ENCODE measurements at regions not wholly inside any gene's neighbourhood (a gene's known extent, or its start where the extent isn't known, plus 50 kb on each side); places are given as distances from the start of the nearest gene placed in this dataset.
"Not testable (repeated sequence)": the region's sequence is repeated elsewhere in the genome, so short reads cannot be mapped to it uniquely, and the experiment has no call there.

DNA sequence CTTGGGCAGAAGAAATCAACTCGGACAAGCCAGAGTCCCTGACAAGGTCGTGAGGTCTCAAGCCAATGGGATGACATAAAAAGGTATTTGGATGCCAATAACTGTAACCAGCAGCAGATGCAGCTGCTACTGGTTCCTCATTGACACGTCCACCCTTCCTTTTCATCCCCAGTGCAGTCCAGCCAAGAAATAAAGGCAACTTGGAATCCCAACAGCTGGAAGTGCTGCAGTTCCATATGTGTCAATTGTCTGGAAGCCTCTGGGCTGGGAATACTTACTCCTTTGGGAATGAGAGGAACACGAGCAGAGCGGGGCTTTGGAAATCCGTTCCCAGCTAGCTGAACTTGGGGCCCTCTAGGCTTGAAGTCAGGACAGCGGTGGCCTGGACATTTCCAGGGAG is 360.4 kb upstream of the ZFHX3 start:
- Mint-ChIP-seq H3K4me1 (no peaks in the 10 kb centered on the region), H3K9me3 (no peaks in the 10 kb centered on the region), H3K36me3 (no peaks in the 10 kb centered on the region), H3K27me3 (no peaks in the 10 kb centered on the region), H3K4me3 (no peak overlapping the region), H3K27ac (no peak overlapping the region)
- ATAC-seq: no peak

DNA sequence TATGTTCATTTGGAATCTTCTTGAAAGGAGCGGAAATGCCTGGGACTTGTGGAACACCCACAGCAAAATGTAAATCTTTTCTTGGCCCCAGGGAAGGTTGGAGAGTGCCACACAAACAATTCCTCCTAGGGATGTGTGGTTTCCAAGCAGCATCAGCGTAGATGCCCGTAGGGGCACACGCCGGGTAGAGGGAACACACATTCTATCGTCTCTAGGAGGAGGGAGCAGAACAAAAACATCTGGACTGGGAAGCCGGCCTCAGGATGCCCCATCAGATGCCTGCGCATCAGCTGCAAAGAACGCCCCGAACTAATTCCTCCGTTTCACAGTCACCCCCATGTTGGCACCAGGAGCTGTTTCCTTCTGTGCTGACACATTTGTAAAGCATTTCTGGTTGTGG is 357.9 kb upstream of the ZFHX3 start:
- H3K27me3 Mint-ChIP-seq: no peaks in the 10 kb centered on the region
- H3K4me3 Mint-ChIP-seq: no peak overlapping the region
- no peaks in the 10 kb centered on the region for H3K36me3 Mint-ChIP-seq
- H3K9me3 Mint-ChIP-seq: peaks cover 3% of the 10 kb centered on the region
- no peak overlapping the region for H3K27ac Mint-ChIP-seq
- ATAC-seq: no peak
- no peaks in the 10 kb centered on the region for H3K4me1 Mint-ChIP-seq

DNA sequence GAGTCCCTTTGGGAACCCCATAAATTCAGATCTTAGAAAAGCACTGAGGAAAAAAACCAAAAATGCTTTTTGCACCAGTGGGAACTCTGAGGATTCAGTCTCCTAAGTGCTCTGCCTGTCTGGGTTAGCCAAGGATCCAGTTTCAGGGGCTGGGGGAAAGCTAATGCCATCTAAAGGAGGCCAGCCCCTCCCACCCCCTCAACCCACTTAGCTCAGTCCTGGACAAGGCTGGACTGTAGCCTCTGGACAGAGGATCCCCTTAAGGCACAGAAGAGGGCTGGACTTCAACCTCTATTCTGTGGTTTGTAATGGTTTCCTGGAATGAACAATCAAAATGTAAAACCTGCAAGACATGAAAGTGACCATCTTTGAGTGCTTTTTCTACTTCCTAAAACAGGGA is 356.1 kb upstream of the ZFHX3 start:
- no peaks in the 10 kb centered on the region for H3K36me3 Mint-ChIP-seq
- no peaks in the 10 kb centered on the region for H3K4me1 Mint-ChIP-seq
- H3K4me3 Mint-ChIP-seq: no peak overlapping the region
- H3K9me3 Mint-ChIP-seq: peaks cover 3% of the 10 kb centered on the region
- no peak for ATAC-seq
- no peaks in the 10 kb centered on the region for H3K27me3 Mint-ChIP-seq
- no peak overlapping the region for H3K27ac Mint-ChIP-seq

DNA sequence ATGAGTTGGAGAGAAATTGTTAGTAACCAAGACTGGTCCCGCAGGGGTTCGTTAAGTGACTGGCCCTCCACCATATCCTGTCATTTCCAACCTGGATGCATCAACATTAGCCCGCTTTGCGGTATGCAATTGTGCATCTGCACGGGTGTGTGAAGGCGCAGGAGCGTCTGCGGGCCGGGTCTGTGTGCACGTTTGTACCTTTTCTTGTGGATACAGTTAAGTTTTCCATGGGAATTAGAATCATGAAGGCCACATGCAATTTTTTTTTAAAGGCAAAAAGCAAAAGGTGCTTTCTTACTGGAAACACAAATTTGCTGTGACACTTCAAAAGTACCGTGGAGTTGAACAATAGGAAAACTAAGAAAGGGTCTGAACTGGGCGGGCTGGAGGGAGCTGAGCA is 355.4 kb upstream of the ZFHX3 start:
- no peaks in the 10 kb centered on the region for H3K4me1 Mint-ChIP-seq
- peaks cover 3% of the 10 kb centered on the region for H3K9me3 Mint-ChIP-seq
- no peak overlapping the region for H3K27ac Mint-ChIP-seq
- H3K4me3 Mint-ChIP-seq: no peak overlapping the region
- H3K27me3 Mint-ChIP-seq: no peaks in the 10 kb centered on the region
- ATAC-seq: no peak
- H3K36me3 Mint-ChIP-seq: no peaks in the 10 kb centered on the region

DNA sequence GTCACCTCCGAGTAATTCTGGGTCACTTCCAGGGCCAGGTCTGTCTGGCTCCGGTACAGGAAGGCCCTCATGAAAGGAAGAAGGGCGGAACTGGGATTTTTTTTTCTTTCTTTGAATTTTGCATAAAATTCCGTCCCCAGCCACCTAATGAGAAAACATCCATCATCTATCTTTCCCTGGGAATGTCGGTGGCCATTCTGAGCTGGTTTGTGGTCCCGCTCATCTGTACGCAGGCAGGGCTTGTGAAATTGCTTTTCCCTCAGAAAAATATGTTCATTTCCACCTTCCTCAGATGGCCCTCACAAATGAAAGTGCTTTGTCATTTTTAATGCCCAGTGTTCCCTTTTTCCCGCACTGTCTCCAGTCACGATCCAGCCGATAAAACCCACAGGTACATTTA is 353.0 kb upstream of the ZFHX3 start:
- H3K4me1 Mint-ChIP-seq: no peaks in the 10 kb centered on the region
- H3K4me3 Mint-ChIP-seq: no peak overlapping the region
- H3K36me3 Mint-ChIP-seq: no peaks in the 10 kb centered on the region
- H3K9me3 Mint-ChIP-seq: peaks cover 7% of the 10 kb centered on the region
- ATAC-seq: no peak
- H3K27me3 Mint-ChIP-seq: no peaks in the 10 kb centered on the region
- H3K27ac Mint-ChIP-seq: no peak overlapping the region

DNA sequence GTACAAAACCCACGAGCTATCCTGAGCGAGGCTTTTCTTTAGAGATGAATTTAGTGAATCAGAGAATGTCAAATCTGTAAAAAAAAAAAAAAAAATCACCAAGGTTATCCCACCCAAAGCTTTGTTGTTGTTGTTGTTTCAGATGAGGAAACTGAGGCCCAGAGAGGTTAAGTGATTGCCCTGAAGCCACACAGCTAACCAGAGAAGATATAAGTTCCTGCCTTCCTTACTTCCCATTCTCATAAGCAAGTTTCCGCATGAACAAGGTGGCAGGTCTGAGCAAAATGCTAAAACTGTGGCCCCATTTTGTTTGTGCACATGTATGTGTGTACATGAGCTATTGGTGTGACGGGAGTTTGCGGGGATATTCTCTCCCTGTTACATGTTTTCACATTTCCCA is 352.1 kb upstream of the ZFHX3 start:
- Mint-ChIP-seq H3K4me1 (no peaks in the 10 kb centered on the region), H3K4me3 (no peak overlapping the region), H3K27ac (no peak overlapping the region), H3K27me3 (no peaks in the 10 kb centered on the region), H3K9me3 (peaks cover 7% of the 10 kb centered on the region), H3K36me3 (no peaks in the 10 kb centered on the region)
- ATAC-seq: no peak

DNA sequence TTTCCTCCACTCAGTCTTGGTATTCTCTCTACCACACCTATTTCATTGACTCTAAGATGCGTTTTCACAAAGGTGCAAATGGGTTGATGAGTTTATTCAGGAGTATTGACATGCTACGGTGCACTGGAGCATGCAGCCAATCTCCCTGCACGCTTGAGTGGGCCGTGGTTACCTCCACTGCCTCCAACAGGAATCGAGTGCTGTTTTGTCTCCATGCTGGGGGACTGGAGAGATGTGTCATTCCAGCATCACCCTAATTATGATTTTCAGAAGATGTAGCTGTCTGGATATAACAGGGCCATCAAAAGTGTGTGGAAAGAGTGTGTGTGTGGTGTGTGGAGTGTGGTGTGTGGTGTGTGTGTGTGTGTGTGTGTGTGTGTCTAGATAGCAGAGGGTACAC is 351.6 kb upstream of the ZFHX3 start:
- H3K36me3 Mint-ChIP-seq: no peaks in the 10 kb centered on the region
- no peak for ATAC-seq
- no peak overlapping the region for H3K27ac Mint-ChIP-seq
- peaks cover 7% of the 10 kb centered on the region for H3K9me3 Mint-ChIP-seq
- H3K27me3 Mint-ChIP-seq: no peaks in the 10 kb centered on the region
- H3K4me1 Mint-ChIP-seq: no peaks in the 10 kb centered on the region
- H3K4me3 Mint-ChIP-seq: no peak overlapping the region

DNA sequence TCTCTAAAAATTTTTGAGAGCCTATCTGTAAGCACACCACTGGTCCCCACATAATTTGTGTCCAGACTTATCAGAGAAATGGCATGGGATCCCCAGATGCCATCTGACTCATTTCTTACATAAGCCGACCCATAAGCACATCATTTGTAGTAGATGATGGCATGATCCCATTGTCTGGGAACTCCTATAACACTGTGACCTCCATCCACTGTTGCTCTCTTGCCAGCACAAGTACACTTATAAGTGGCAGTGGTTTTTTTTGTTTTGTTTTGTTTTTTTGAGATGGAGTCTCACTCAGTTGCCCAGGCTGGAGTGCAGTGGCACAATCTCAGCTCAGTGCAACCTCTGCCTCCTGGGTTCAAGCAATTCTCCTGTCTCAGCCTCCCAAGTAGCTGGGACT is 350.7 kb upstream of the ZFHX3 start:
- H3K4me1 Mint-ChIP-seq, H3K9me3 Mint-ChIP-seq, H3K27me3 Mint-ChIP-seq, ATAC-seq, H3K4me3 Mint-ChIP-seq, H3K36me3 Mint-ChIP-seq, H3K27ac Mint-ChIP-seq: not testable (repeated sequence)

DNA sequence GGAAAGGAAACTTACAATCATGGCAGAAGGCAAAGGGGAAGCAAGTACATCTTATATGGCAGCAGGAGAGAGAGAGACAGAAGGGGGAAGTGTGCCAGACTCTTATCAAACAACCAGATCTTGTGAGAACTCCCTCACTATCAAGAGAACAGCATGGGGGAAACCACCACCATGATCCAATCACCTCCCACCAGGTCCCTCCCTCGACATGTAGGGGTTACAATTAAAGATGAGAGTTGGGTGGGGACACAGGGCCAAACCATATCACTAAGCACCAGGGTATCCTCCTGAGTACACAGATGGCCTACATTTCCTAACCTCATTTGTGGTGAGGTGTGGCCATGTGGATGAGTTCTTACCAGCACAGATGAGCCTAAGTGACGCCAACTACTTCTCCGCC is 348.6 kb upstream of the ZFHX3 start:
- Mint-ChIP-seq H3K9me3 (peaks cover 4% of the 10 kb centered on the region), H3K27me3 (no peaks in the 10 kb centered on the region), H3K4me1 (no peaks in the 10 kb centered on the region), H3K27ac (no peak overlapping the region), H3K4me3 (no peak overlapping the region), H3K36me3 (no peaks in the 10 kb centered on the region)
- no peak for ATAC-seq

DNA sequence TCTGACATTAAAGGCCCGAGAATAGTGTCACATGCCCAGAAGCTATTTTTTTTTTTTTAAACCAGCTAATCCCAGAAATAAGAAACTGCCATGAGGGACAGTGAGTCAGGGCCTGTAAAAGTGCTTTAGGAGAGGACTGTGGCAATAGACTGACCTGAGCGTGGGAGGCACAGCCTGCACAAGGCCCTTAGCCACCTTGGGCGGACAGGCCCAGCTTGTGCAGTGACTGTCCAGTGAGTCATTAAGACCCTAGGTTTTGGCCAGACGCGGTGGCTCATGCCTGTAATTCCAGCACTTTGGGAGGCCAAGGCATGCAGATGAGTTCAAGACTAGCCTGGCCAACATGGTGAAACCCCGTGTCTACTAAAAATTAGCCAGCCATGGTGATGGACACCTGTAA is 343.0 kb upstream of the ZFHX3 start:
- no peaks in the 10 kb centered on the region for H3K9me3 Mint-ChIP-seq
- ATAC-seq: no peak
- H3K27ac Mint-ChIP-seq: no peak overlapping the region
- H3K4me3 Mint-ChIP-seq: no peak overlapping the region
- no peaks in the 10 kb centered on the region for H3K4me1 Mint-ChIP-seq
- H3K27me3 Mint-ChIP-seq: no peaks in the 10 kb centered on the region
- no peaks in the 10 kb centered on the region for H3K36me3 Mint-ChIP-seq

DNA sequence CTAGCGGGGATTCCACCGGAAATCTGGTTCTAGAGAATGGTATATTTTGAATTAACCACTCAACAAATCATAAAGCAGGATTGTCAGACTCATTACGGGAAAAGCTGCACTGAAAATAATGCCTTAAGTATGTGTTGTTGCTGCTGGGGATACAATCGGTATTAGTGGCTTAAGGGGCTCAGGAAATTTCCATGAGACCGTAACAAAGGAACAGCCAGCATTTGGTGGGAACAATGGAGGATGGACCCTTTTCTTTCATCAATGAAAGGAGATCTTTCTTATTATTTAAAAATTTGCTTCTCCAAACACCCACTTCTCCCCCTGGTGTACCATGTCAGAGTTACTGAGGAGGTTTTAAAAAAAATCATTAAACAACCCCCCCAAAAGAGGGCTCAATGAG is 342.6 kb upstream of the ZFHX3 start:
- Mint-ChIP-seq H3K9me3 (no peaks in the 10 kb centered on the region), H3K4me1 (no peaks in the 10 kb centered on the region)

DNA sequence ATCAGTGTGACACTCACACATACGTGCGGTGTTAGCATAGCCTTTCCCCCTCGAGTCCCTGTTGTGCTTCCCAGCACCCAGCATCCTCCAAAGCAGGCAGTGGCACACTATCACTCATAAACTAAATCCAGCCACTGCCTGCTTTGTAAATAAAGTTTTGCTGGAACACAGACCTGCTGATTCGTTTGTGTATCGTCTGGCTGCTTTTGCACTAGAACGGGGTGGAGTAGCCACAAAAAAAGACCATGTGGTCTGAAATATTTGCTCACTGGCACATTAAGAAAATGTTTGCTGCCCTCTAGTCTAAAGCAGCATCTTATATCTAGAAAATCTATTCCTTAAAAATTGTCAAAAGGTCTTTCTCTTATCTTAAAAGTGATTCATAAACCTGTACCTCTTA is 341.2 kb upstream of the ZFHX3 start:
- H3K9me3 Mint-ChIP-seq: no peaks in the 10 kb centered on the region
- no peak for ATAC-seq
- no peaks in the 10 kb centered on the region for H3K27me3 Mint-ChIP-seq

More for the DNA sequence above, 342.6 kb upstream of the ZFHX3 start:
- Mint-ChIP-seq H3K36me3 (no peaks in the 10 kb centered on the region), H3K4me3 (no peak overlapping the region), H3K27ac (no peak overlapping the region), H3K27me3 (no peaks in the 10 kb centered on the region)
- ATAC-seq: no peak

DNA sequence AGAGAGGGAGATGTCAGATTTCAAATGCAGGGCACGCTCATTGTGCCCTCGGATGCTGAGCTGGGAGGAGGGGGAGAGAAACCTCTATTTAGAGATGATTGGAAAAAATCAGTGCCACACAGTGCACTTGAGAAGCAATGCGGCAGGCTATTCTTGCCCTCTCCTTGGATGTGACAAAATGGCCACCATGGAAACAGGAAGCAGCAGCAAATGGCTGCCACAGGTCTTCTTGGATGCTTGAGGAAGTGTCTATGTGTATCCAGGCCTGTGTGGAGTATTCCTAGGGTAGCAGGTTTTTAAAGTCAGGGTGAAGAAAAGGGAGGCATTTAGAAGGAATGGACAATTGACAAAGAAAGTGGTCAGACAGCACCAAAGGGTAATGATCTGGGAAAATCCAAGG is 340.1 kb upstream of the ZFHX3 start:
- Mint-ChIP-seq H3K27me3 (no peaks in the 10 kb centered on the region), H3K27ac (no peak overlapping the region), H3K4me1 (no peaks in the 10 kb centered on the region), H3K4me3 (no peak overlapping the region), H3K9me3 (no peaks in the 10 kb centered on the region), H3K36me3 (no peaks in the 10 kb centered on the region)
- no peak for ATAC-seq

More for the DNA sequence above, 341.2 kb upstream of the ZFHX3 start:
- H3K4me1 Mint-ChIP-seq: no peaks in the 10 kb centered on the region
- H3K36me3 Mint-ChIP-seq: no peaks in the 10 kb centered on the region
- no peak overlapping the region for H3K27ac Mint-ChIP-seq
- H3K4me3 Mint-ChIP-seq: no peak overlapping the region

DNA sequence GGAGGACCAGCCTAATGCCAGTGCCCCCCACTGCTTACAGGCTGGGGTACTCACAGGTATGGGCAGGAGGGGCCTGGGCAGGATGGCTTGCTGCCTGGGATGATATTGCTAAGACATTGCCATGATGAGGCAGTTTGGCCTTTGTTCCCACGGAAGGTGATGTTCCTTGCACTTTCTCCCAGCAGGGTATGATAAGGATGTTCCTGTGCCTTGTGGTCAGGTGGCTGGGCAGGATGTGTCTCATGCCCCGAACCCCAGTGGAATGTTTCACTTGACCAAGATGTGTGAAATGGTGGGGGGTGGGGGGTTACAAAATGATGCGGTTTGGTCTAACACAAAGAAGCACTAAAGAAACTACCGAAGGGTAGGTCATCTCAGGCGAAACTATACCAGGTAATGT is 337.8 kb upstream of the ZFHX3 start:
- Mint-ChIP-seq H3K4me1 (no peaks in the 10 kb centered on the region), H3K4me3 (no peak overlapping the region), H3K9me3 (no peaks in the 10 kb centered on the region), H3K27ac (no peak overlapping the region), H3K36me3 (no peaks in the 10 kb centered on the region), H3K27me3 (no peaks in the 10 kb centered on the region)
- no peak for ATAC-seq

DNA sequence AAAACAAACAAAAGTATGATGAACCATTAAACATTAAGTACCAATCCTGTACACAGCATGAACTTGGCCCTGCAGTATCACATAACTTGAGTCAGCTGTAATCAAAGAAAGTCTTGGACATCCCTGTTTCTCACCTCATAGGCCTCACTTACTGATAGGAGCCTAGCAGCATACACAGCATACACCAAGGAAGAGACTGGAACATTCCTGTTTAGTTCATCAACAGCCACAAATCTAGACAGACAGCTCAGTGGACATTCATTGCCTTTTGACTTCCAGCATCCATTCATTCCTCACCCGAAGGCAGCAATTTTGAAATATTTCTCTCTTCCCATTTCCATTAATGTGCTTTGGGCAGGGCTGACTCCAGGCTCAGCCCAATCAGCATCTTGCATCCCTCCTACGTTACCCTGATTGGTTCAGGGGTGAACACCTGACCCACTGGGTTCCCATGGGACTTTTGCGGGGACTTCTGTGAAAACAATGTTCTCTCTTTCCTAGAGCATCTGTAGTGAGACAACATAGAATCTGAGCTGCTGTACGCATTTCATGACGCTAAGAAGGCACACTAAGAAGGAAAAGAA is 336.7 kb upstream of the ZFHX3 start:
- Mint-ChIP-seq H3K9me3 (no peaks in the 10 kb centered on the region), H3K4me3 (no peak overlapping the region), H3K27ac (no peak overlapping the region), H3K36me3 (no peaks in the 10 kb centered on the region), H3K27me3 (no peaks in the 10 kb centered on the region), H3K4me1 (no peaks in the 10 kb centered on the region)
- no peak for ATAC-seq

DNA sequence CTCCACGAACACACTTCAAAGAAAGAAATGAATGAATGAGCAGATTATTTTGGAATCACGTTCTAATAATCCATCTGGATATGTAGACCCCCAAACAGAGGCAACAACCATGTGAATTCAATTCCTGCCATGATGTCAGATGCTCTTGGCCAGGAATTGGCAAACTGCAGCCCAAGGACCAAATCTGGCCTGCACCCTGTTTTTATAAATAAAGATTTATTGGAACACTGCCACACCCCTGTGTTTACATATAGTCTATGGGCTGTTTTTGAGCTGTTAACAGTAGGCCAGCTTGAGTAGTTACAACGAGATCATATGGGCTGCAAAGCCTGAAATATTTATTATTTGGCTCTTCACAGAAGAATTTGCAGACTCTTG is 336.0 kb upstream of the ZFHX3 start:
- Mint-ChIP-seq H3K9me3 (no peaks in the 10 kb centered on the region), H3K4me1 (no peaks in the 10 kb centered on the region), H3K27ac (no peak overlapping the region)

More for the DNA sequence above, 336.0 kb upstream of the ZFHX3 start:
- Mint-ChIP-seq H3K4me3 (no peak overlapping the region), H3K36me3 (no peaks in the 10 kb centered on the region), H3K27me3 (no peaks in the 10 kb centered on the region)
- ATAC-seq: no peak

Data from stimulated activated memory B cell treated with anti-CD40 and anti-IgM and Interleukin-4, amounts not matched to agents 10 μg/mL and 1 μg/mL and 100 μg/mL, for 72 hours (primary cell).